K562 (cell line): ENCODE measurements at regions not wholly inside any gene's neighbourhood (a gene's known extent, or its start where the extent isn't known, plus 50 kb on each side); places are given as distances from the start of the nearest gene placed in this dataset.

Experiments
- ATAC-seq: fragments of 200-7000 bp; cut with Tn5 transposase; 3 replicates; pipeline ENCODE4 v1.9.1; 2020; ENCODE audit warnings: moderate library complexity
- BruUV-seq: library from RNA; stranded (reverse); fragments of 400-500 nt; replicated peaks from 2 replicates; lab custom pipeline; 2021; lab: Mats Ljungman, UMichigan
- CTCF ChIA-PET: fragments of 300-600 bp; formaldehyde crosslinking; extraction: SDS; loops from one replicate; lab custom pipeline; 2021; ENCODE audit warnings: low intra/inter-chr PET ratio; lab: Yijun Ruan, JAX
- POLR2A ChIA-PET: fragments of 300-600, 350-650 bp; sonication (Branson Sonifier 250); formaldehyde crosslinking; extraction: SDS; loops from one replicate; lab custom pipeline; 2021; ENCODE audit warnings: antibody characterized with exemption, inconsistent platforms; lab: Yijun Ruan, JAX
- DNase-seq, 4 experiments: peaks; one replicate each; pipeline versions ENCODE4 v3.0.0 to v3.0.0-alpha.2; 2011 to 2018; ENCODE audit warnings: low spot score in 3 of 4, mixed read lengths in 3 of 4; ENCODE audit errors: extremely low read depth in 1 of 4
- FAIRE-seq: peaks from 2 replicates; lab custom pipeline; 2011; peaks lifted over from hg19 to GRCh38; lab: Jason Lieb, UNC
- H2AFZ ChIP-seq: 2 replicates; pipeline ENCODE4 v1.6.0; 2011; ENCODE audit warnings: low read depth, low read length, control low read depth, inconsistent platforms
- H3K27ac ChIP-seq: fragments of 200-600 bp; 3 replicates; pipeline ENCODE4 v1.8.0; 2011; ENCODE audit warnings: low read depth, mild to moderate bottlenecking, control low read depth, inconsistent platforms, low read length, moderate library complexity, mixed read lengths; ENCODE audit errors: extremely low read depth
- H3K27me3 ChIP-seq, 2 experiments: fragments of 300-600 bp in 1 of 2; 2 replicates in 1 of 2; 3 replicates in 1 of 2; pipeline versions ENCODE4 v1.6.0 to v1.8.0; 2011; ENCODE audit warnings: inconsistent platforms in 2 of 2, low read length in 2 of 2, mild to moderate bottlenecking in 1 of 2, mixed read lengths in 1 of 2, moderate library complexity in 1 of 2; ENCODE audit not compliant: control insufficient read depth in 2 of 2, insufficient read depth in 2 of 2
- H3K36me3 ChIP-seq: fragments of 300-600 bp; 3 replicates; pipeline ENCODE4 v1.8.0; 2011; ENCODE audit warnings: mild to moderate bottlenecking, low read length, inconsistent platforms; ENCODE audit not compliant: control insufficient read depth, insufficient read depth
- H3K4me1 ChIP-seq, 2 experiments: fragments of 200-600 bp in 1 of 2; replicated peaks in 1 of 2; 2 replicates in 1 of 2; 3 replicates in 1 of 2; pipeline versions ENCODE4 v1.5.1 to v1.8.0; 2011; ENCODE audit warnings: inconsistent platforms in 2 of 2, low read length in 2 of 2, mild to moderate bottlenecking in 1 of 2, mixed read lengths in 1 of 2, moderate library complexity in 1 of 2; ENCODE audit not compliant: control insufficient read depth in 2 of 2, insufficient read depth in 2 of 2
- H3K4me2 ChIP-seq: 2 replicates; pipeline ENCODE4 v1.6.1; 2011; ENCODE audit warnings: low read length, control low read depth, inconsistent platforms, mixed read lengths; ENCODE audit not compliant: insufficient read depth
- H3K4me3 ChIP-seq: fragments of 200-600 bp; sonication (generic), shearing (Covaris generic); 2 replicates; pipeline ENCODE4 v1.5.1; 2016; ENCODE audit warnings: control low read depth, inconsistent platforms
- H3K79me2 ChIP-seq: fragments of 200-600 bp; 3 replicates; pipeline ENCODE4 v1.8.0; 2011; ENCODE audit warnings: low read length, inconsistent platforms; ENCODE audit not compliant: control insufficient read depth, insufficient read depth
- H3K9ac ChIP-seq, 2 experiments: 2 replicates each; pipeline versions ENCODE4 v1.6.0 to v1.6.1; 2011; ENCODE audit warnings: low read depth in 2 of 2, low read length in 2 of 2, control low read depth in 1 of 2, inconsistent platforms in 1 of 2, mild to moderate bottlenecking in 1 of 2, mixed read lengths in 1 of 2; ENCODE audit not compliant: insufficient read depth in 1 of 2
- H3K9me1 ChIP-seq: one replicate; pipeline ENCODE4 v1.6.0; 2011; ENCODE audit warnings: inconsistent platforms, mild to moderate bottlenecking, low read length, moderate library complexity; ENCODE audit not compliant: control insufficient read depth, insufficient read depth
- H3K9me3 ChIP-seq: replicated peaks from 2 replicates; pipeline ENCODE4 v1.5.1; 2011; ENCODE audit warnings: low read depth, low read length, inconsistent platforms; ENCODE audit not compliant: control insufficient read depth, insufficient read depth
- H4K20me1 ChIP-seq: replicated peaks from 2 replicates; pipeline ENCODE4 v1.6.1; 2011; ENCODE audit warnings: low read length, inconsistent platforms, mixed read lengths; ENCODE audit not compliant: control insufficient read depth, insufficient read depth
- ARHGAP35 ChIP-seq: fragments of 450-650 bp; IDR thresholded peaks from 2 replicates; pipeline ENCODE4 v1.6.1; 2018; ENCODE audit not compliant: partially characterized antibody
- CEBPB ChIP-seq: fragments of 450-650 bp; IDR thresholded peaks from 2 replicates; pipeline ENCODE4 v1.6.1; 2016; ENCODE audit warnings: missing genetic modification characterization, missing compliant biosample characterization
- E2F3 ChIP-seq: fragments of 250-450 bp; sonication (Bioruptor Pico); IDR thresholded peaks from 2 replicates; pipeline ENCODE4 v1.4.0; 2020; ENCODE audit warnings: mild to moderate bottlenecking
- HDGF ChIP-seq: fragments of 450-650 bp; IDR thresholded peaks from 2 replicates; pipeline ENCODE4 v1.6.1; 2016
- ILK ChIP-seq: fragments of 450-650 bp; IDR thresholded peaks from 2 replicates; pipeline ENCODE4 v1.6.1; 2016; ENCODE audit warnings: missing genetic modification characterization, low read depth, mild to moderate bottlenecking, missing compliant biosample characterization, moderate library complexity, borderline replicate concordance
- MTA3 ChIP-seq: fragments of 450-650 bp; formaldehyde crosslinking; IDR thresholded peaks from 2 replicates; pipeline ENCODE4 v1.6.1; 2017; ENCODE audit warnings: mild to moderate bottlenecking, borderline replicate concordance
- PATZ1 ChIP-seq: fragments of 250-450 bp; sonication (Bioruptor Pico); IDR thresholded peaks from 2 replicates; pipeline ENCODE4 v1.5.0; 2020; ENCODE audit warnings: mild to moderate bottlenecking, borderline replicate concordance
- POLR2AphosphoS5 ChIP-seq: IDR thresholded peaks from 2 replicates; pipeline ENCODE4 v1.6.1; 2011; ENCODE audit warnings: mild to moderate bottlenecking, low read depth, low read length, moderate library complexity; ENCODE audit not compliant: control insufficient read depth, insufficient read depth
- RBFOX2 ChIP-seq: fragments of 200-400 bp; formaldehyde crosslinking; IDR thresholded peaks from 2 replicates; pipeline ENCODE4 v1.6.1; 2017; ENCODE audit warnings: low read depth, mild to moderate bottlenecking, low read length, moderate library complexity
- SIN3A ChIP-seq, 2 experiments: fragments of 150-350 bp in 1 of 2; IDR thresholded peaks; 2 replicates each; pipeline ENCODE4 v1.6.1; 2011 to 2016; ENCODE audit warnings: borderline replicate concordance in 2 of 2, low read depth in 2 of 2, low read length in 2 of 2, mild to moderate bottlenecking in 2 of 2, moderate library complexity in 2 of 2; ENCODE audit not compliant: control insufficient read depth in 1 of 2
- TBP ChIP-seq: optimal IDR thresholded peaks from 2 replicates; pipeline ENCODE3; 2011; ENCODE audit warnings: low read depth, low read length, improper control_type of control experiment
- ZBTB2 ChIP-seq: fragments of 450-650 bp; IDR thresholded peaks from 2 replicates; pipeline ENCODE4 v1.6.1; 2016; ENCODE audit warnings: antibody characterized with exemption
- ZNF311 ChIP-seq: fragments of 250-450 bp; sonication (Bioruptor Pico); IDR thresholded peaks from 2 replicates; pipeline ENCODE4 v1.4.0; 2020; ENCODE audit warnings: mild to moderate bottlenecking, moderate library complexity
- ZNF507 ChIP-seq: conservative IDR thresholded peaks from 2 replicates; pipeline ENCODE4 v1.6.1; 2017; ENCODE audit warnings: missing genetic modification characterization, missing compliant biosample characterization
- ZNF561 ChIP-seq: fragments of 450-650 bp; formaldehyde crosslinking; conservative IDR thresholded peaks from 2 replicates; pipeline ENCODE4 v1.4.0; 2020; ENCODE audit warnings: mild to moderate bottlenecking, moderate library complexity
- ZNF609 ChIP-seq: sonication (generic); formaldehyde crosslinking; IDR thresholded peaks from 2 replicates; pipeline ENCODE4 v1.8.1; 2023; ENCODE audit warnings: missing genetic modification reagents, mild to moderate bottlenecking, borderline replicate concordance
- in situ Hi-C: fragments of 300-500 bp; cut with MboI; formaldehyde crosslinking; loops from 4 replicates; pipeline ENCODE4 v1.15.0; 2018; ENCODE audit warnings: inconsistent platforms, mixed read lengths
- intact Hi-C: fragments of 100-400 bp; cut with micrococcal nuclease; formaldehyde crosslinking; loops from 2 replicates; pipeline ENCODE4 v1.14.2; 2022

- Histone ChIP-seq H3K27me3 (peaks cover 0 to 7% of the 10 kb centered on the region in 2 experiments; a peak in 1 of 5 replicates), H3K4me3 (no peak overlapping the region), H3K9me3 (no peaks in the 10 kb centered on the region), H3K4me1 (no peaks in the 10 kb centered on the region), H3K27ac (no peak overlapping the region), H3K9me1 (no peaks in the 10 kb centered on the region), H3K36me3 (no peaks in the 10 kb centered on the region), H2AFZ (no peak overlapping the region), H3K79me2 (no peaks in the 10 kb centered on the region), H3K4me2 (no peak overlapping the region), H3K9ac (no peak overlapping the region), H4K20me1 (no peaks in the 10 kb centered on the region; the same call in 1 of the 2 replicates)
- in situ Hi-C loops (no loop called here), intact Hi-C loops (no loop called here)
- FAIRE-seq: no peak
- CTCF ChIA-PET: no interaction called here
- ATAC-seq: no peak
- POLR2A ChIA-PET: no interaction called here
- BruUV-seq: no TSS peak
- DNase-seq: no peak
- TF ChIP-seq RBFOX2 (no peak), HDGF (no peak), ARHGAP35 (no peak), ILK (tag) (no peak), ZBTB2 (no peak), MTA3 (no peak), ZNF507 (tag) (no peak), CEBPB (no peak), TBP (no peak), POLR2AphosphoS5 (no peak), SIN3A (IDR thresholded peaks at IDR 0.05; ENCODE audit: borderline replicate concordance in 2 of 2, control insufficient read depth in 1 of 2, low read depth in 2 of 2, low read length in 2 of 2) (no peak), ZNF561 (CRISPR knock-in tag) (no peak), PATZ1 (no peak), ZNF609 (CRISPR knock-in tag) (no peak), E2F3 (no peak), ZNF311 (CRISPR knock-in tag) (no peak)
Observed at GRCh38 chr2:23302591-23302990, 82.4 kb upstream of the KLHL29 start.
